ENCODE measurements at regions not wholly inside any gene's neighbourhood (a gene's known extent, or its start where the extent isn't known, plus 50 kb on each side); places are given as distances from the start of the nearest gene placed in this dataset.

DNA sequence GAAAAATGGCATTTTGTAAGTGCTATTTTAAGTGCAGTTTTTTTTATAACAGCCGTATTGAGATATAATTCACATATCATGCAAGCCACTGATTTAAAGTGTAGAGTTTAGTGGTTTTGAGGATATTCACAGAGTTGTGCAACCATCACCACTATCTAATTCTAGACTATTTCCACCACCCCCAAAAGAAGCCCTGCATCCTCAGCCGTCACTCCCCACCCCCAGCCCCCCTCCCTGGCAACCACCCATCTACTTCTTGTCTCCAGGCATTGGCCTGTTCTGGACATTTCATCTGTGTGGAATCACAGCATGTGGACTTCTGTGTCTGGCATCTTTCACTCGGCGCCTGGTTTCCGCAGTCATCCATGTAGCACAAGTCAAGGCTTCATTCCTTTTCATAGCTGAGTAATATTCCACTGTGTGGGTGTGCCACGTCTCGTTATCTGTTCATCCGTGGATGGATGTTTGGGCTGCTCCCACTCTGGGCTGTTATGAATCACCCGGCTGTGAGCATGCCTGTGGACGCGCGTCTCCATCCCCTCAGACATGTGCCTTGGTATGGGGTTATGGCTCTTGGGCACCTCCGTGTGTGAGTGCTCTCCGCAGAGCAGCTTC is 138.4 kb upstream of the CIBAR2 start:
- no peak overlapping the region for H3K4me3 ChIP-seq (ENCODE audit: low read length)
- TF ChIP-seq, protein P1, sequence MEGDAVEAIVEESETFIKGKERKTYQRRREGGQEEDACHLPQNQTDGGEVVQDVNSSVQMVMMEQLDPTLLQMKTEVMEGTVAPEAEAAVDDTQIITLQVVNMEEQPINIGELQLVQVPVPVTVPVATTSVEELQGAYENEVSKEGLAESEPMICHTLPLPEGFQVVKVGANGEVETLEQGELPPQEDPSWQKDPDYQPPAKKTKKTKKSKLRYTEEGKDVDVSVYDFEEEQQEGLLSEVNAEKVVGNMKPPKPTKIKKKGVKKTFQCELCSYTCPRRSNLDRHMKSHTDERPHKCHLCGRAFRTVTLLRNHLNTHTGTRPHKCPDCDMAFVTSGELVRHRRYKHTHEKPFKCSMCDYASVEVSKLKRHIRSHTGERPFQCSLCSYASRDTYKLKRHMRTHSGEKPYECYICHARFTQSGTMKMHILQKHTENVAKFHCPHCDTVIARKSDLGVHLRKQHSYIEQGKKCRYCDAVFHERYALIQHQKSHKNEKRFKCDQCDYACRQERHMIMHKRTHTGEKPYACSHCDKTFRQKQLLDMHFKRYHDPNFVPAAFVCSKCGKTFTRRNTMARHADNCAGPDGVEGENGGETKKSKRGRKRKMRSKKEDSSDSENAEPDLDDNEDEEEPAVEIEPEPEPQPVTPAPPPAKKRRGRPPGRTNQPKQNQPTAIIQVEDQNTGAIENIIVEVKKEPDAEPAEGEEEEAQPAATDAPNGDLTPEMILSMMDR (conservative IDR thresholded peaks at IDR 0.05; ENCODE audit: low read depth, low read length): no peak
- DNase-seq (ENCODE audit: low read depth): no peak

DNA sequence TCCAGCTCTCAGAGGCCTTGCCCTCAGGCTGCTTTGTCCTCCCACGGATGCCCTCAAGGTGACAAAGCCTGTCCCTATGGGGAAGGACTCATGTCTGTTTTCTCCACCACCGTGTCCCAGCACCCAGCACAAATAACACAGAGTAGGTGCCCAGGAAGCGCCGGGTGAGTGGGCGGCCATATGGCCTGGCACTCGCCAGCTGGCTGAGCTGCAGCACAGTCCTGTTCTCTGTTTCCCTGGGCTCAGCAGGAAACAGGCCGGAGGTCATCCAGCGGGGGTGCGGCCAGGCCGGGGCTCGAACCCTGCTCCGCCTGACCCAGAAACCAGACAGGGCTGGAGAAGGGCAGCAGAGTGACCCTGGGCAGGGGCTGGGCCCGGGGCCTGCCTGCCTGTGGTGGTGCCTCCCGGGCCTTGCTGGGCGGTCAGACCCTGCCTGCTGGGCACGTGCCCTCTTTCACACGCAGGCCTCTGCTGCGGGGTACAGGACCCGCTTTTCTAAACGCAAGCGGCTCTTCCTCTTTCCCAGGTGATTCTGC is 139.0 kb upstream of the CIBAR2 start:
- DNase-seq (ENCODE audit: low read depth): no peak

DNA sequence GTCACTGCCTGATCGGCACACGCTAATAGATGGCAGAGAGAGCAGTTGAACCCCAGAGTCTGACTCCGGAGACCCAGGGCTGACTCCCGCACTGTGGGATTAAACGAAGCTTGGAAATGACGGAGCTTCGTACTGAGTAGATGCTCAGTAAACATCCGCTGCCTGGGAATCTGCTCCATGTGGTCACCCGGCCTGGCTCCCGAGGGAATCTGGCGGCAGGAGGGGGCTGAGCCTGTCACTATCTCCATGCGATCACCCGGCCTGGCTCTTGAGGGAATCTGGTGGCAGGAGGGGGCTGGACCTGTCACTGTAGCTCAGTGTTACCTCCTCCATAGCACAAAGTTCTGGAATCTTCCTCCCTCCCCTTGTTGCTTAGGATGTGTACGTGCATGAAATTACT is 139.7 kb upstream of the CIBAR2 start:
- no peak for DNase-seq (ENCODE audit: low read depth)
- H3K4me3 ChIP-seq (ENCODE audit: low read length): no peak overlapping the region
- TF ChIP-seq, protein P1 (conservative IDR thresholded peaks at IDR 0.05; ENCODE audit: low read depth, low read length): no peak

More for the DNA sequence above, 139.0 kb upstream of the CIBAR2 start:
- H3K4me3 ChIP-seq (ENCODE audit: low read length): no peak overlapping the region
- TF ChIP-seq, protein P1 (conservative IDR thresholded peaks at IDR 0.05; ENCODE audit: low read depth, low read length): no peak

DNA sequence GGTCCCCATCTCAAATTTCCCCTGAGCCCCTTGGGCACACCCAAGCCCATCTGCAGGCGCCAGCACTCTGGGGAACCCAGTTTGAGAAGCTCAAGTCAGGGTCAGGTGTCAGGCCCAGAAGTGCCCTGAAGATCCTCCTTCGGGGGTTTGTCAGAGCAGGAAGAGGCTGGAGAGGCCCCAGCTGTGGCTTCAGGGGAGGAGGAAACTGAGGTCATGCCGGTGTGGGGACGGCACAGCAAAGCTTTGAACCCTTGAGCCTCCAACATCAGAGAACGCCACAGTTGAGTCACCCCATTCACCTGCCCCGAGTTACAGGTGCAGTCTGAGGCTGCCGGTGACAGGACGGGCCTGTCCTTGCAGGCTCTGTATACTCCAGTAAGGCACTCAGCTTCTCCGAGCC is 140.2 kb upstream of the CIBAR2 start:
- no peak overlapping the region for H3K4me3 ChIP-seq (ENCODE audit: low read length)
- TF ChIP-seq, protein P1 (conservative IDR thresholded peaks at IDR 0.05; ENCODE audit: low read depth, low read length): no peak
- no peak for DNase-seq (ENCODE audit: low read depth)

DNA sequence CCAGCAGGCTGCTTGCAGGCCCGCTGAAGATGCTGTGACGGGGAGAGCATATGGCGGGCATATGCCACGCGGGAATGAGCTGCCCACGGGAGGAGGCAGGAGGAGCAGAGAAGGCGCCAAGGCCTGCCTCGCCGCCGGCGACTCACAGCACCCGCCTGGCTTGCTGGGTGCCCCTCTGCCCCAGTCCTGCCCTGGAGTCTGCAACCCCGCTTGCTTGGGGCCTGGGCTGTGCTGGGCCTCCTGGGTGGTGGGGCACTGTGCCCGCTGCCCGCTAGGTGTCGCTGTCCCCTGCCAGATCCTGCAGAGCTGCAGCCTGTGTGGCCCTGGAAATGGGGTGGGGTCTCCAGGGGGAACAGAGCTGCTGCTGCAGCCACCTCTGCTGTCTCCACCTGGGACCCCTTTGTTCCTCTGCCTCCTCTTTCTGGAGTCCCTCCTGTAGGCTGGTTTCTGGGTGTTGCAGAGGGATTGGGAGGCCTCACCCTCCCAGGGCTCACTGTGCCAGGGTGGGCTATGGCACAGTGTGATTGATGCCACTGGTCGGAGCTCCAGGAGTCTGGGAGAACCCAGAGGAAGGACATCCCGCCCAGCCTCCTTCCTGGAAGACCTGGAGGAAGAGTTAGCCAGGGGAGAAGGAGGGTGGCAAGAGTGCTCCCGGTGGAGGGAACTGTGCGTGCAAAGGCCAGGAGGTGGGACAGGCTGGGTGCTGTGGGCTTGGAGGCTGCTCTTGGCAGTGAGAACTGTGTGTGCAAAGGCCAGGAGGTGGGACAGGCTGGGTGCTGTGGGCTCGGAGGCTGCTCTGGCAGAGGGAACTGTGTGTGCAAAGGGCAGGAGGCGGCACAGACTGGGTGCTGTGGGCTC is 141.0 kb upstream of the CIBAR2 start:
- no peak overlapping the region for H3K4me3 ChIP-seq (ENCODE audit: low read length)
- TF ChIP-seq, protein P1 (conservative IDR thresholded peaks at IDR 0.05; ENCODE audit: low read depth, low read length): peak; percentile 97
- DNase-seq (ENCODE audit: low read depth): no peak

DNA sequence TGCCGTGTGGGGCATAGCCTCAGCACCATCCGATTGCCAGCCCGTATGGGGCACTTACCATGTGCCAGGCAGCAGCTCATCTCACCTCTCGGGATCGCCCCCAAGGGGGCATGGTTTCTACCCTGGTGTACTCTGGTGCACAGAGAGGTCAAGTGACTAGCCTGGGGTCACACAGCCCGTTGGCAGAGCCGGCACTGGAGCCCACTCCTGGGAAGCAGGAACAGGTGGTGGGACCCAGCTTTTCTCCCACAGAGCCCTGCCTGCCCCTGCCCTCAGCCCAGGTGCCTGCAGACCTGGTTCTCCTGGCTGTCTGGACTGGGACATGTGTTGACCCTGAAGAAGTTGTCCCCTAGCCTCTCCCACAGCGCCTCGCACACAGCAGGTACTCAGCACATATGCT is 141.8 kb upstream of the CIBAR2 start:
- no peak overlapping the region for H3K4me3 ChIP-seq (ENCODE audit: low read length)
- no peak for DNase-seq (ENCODE audit: low read depth)
- TF ChIP-seq, protein P1 (conservative IDR thresholded peaks at IDR 0.05; ENCODE audit: low read depth, low read length): no peak
